SK-N-SH (cell line): ENCODE measurements at regions not wholly inside any gene's neighbourhood (a gene's known extent, or its start where the extent isn't known, plus 50 kb on each side); places are given as distances from the start of the nearest gene placed in this dataset.

ENCODE experiments used
- MXI1 ChIP-seq: IDR thresholded peaks from 2 replicates; pipeline ENCODE4 v1.6.1; 2012; ENCODE audit warnings: mild to moderate bottlenecking, low read depth, low read length, improper control_type of control experiment
- SIN3A ChIP-seq: IDR thresholded peaks from 2 replicates; pipeline ENCODE4 v1.6.1; 2012; ENCODE audit warnings: low read depth, mild to moderate bottlenecking, low read length, moderate library complexity, borderline replicate concordance
- TF ChIP-seq, protein P1 (sequence below): fragments of 200-600 bp; sonication (generic); IDR thresholded peaks from 2 replicates; pipeline ENCODE4 v1.6.1; 2017; ENCODE audit warnings: antibody characterized with exemption, mild to moderate bottlenecking, moderate library complexity

DNA sequence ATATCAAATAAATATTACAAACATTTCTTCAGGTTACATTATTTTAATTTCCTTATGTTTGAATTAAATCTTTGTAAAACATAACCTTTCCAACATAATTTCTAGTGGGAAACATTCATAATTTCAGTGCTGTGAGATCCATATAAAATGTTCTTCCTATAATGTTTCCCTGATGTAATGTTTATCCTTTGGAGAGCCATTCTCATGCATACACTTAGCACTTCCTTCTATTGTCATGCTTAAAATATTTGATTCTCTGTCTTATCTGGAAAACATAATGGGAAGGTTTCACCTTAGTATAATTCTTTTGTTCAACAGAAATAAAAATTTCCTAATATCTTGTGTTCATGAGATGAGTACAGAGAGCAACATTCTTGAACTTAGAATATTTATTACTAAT, 472.5 kb downstream of the ADAMTS20 start:
- TF ChIP-seq, protein P1, sequence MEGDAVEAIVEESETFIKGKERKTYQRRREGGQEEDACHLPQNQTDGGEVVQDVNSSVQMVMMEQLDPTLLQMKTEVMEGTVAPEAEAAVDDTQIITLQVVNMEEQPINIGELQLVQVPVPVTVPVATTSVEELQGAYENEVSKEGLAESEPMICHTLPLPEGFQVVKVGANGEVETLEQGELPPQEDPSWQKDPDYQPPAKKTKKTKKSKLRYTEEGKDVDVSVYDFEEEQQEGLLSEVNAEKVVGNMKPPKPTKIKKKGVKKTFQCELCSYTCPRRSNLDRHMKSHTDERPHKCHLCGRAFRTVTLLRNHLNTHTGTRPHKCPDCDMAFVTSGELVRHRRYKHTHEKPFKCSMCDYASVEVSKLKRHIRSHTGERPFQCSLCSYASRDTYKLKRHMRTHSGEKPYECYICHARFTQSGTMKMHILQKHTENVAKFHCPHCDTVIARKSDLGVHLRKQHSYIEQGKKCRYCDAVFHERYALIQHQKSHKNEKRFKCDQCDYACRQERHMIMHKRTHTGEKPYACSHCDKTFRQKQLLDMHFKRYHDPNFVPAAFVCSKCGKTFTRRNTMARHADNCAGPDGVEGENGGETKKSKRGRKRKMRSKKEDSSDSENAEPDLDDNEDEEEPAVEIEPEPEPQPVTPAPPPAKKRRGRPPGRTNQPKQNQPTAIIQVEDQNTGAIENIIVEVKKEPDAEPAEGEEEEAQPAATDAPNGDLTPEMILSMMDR, result no peak
- no peak for TF ChIP-seq MXI1
- no peak for TF ChIP-seq SIN3A
